ENCODE measurements at regions not wholly inside any gene's neighbourhood (a gene's known extent, or its start where the extent isn't known, plus 50 kb on each side); places are given as distances from the start of the nearest gene placed in this dataset.
"Not testable (repeated sequence)": the region's sequence is repeated elsewhere in the genome, so short reads cannot be mapped to it uniquely, and the experiment has no call there.

DNA sequence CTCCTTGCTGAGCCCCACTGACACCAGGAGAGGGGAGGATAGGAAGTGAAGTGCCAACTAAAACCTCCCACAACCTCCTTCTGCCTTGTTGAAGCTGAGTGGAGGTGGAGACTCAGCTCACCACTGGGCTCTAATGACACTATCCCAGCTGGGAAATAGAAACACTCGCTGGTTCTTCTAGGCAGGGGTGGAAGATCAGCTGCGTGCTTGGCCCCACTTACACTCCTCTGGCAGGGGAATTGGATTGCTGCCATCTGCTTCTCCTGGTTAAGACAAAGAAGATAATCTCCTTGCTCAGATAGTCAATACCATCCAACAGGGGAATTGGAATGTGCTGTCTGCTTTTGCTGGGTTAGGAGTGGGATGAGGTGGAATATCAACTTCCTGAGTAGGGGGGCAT lies 392.5 kb downstream of the ZNF674 start:
- DNase-seq = no peak

DNA sequence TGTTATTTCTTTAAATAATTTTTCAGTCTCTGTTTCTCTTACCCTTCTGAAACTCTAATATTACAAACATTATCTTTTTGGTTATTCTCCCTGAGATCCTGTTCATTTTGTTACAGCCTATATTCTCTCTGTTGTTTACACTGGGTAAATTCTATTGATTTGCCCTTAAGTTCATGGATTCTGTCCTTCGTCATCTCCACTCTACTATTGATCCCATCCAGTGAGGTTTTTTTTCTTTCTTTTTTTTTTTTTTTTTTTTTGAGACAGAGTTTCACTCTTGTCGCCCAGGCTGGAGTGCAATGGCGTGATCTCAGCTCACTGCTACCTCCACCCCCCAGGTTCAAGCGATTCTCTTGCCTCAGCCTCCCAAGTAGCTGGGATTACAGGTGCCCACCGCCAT lies 393.9 kb downstream of the ZNF674 start:
- DNase-seq = not testable (repeated sequence)

DNA sequence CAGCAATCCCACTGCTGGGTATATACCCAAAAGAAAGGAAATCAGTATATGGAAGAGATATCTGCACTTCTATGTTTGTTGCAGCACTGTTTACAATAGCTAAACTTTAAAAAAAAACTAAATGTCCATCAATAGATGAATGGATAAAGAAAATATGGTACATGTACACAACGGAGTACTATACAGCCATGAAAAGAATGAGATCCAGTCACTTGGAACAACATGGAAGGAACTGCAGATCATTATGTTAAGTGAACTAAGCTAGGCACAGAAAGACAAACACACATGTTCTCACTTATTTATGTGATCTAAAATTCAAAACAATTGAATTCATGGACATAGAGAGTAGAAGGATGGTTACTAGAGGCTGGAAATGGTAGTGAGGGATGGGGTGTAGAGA lies 400.7 kb downstream of the ZNF674 start:
- DNase-seq = no peak

DNA sequence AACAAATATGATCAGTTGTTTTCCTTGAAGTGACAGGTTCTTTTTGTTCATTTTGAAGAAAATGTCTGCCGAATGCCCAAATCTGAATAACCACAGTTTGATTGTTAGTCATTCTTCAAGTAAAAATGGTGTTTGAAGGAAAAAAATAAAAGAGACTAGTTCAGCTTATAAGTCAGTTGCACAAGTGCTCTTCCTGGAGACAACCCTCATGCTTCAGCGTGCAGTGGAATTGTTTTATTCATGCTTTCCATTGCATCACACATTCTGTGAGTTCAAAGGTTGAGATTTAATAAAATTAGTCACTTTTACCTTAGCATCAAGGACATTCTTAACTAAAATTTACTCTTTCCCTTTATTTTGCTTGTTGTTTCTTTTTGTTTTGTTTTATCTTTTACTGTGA lies 404.9 kb downstream of the ZNF674 start:
- DNase-seq = no peak

DNA sequence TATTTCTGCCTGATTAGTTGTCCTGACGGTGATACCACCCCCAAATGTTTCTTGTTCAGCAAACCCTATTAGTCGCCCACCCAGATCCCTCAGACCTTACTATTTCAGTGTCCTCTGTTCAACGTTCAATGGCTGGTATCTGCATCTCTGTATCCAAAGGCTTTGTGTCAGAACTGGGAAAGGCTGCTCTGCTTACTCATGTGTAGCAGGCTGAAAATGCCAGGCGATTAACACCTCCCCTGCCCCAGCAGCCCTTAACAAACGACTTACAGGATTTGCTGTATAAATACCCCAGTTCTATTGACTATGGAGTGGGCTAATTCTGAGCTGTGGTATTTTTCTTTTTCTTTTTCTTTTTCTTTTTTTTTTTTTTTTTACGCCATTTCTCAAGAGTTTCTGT lies 415.0 kb downstream of the ZNF674 start:
- DNase-seq = no peak

DNA sequence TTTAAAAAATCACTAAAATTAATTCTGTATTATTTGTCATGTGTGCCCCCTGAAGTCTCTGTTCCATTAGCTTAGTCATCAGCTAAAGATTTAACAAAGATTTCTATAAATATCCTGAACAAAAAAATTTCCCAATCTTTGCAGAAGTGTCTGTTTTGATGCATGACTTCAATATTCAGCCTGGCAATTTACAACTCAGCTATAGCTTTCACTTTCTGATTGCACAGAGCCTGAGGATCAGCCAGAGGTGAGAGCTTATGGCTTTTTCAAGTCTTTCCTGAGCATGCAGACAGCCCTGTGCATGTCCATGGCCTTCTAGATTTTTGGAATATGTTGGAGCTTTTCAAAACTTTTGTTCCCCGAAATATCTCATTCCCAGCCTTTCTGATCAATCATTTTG lies 420.1 kb downstream of the ZNF674 start:
- no peak for DNase-seq

DNA sequence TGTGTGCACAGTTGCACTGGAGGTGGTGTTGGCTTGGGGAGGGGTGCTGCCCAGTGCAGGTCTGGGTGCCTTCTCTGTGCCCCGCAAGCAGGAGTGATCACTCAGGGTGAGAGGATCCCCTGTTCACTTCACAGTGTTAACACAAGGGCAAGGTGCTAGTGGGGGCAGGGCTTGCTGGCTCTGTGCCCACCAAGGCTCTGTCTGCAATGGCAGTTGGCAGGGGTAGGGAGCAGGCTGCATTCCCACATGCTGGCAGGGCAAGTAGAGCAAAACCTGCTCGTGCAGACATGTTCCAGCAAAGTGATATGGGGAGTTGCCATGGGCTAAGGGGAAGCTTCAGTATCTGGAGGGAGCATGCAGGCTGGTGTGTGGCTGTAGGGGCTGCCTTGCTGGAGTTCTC lies 428.0 kb downstream of the ZNF674 start:
- no peak for DNase-seq

DNA sequence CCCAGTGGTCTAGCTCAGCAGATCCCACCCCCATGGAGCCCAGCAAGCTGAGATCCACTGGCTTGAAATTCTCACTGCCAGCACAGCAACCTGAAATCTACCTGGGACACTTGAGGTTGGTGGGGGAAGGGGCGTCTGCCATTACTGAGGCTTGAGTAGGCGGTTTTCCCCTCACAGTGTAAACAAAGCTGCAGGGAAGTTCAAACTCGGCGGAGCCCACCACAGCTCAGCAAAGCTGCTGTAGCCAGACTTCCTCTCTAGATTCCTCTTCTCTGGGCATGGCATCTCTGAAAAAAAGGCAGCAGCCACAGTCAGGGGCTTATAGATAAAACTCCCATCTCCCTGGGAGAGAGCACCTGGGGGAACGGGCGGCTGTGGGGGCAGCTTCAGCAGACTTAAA lies 457.9 kb downstream of the ZNF674 start:
- DNase-seq = not testable (repeated sequence)

DNA sequence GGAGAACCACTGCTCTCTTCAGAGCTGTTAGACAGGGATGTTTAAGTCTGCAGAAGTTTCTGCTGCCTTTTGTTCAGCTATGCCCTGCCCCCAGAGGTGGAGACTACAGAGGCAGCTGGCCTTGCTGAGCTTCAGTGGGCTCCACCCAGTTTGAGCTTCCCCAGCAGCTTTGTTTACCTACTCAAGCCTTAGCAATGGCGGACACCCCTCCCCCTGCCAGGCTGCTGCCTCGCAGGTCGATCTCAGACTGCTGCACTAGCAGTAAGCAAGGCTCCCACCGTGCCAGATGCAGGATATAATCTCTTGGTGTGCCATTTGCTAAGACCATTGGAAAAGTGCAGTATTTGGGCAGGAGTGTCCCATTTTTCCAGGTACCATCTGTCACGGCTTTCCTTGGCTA lies 465.1 kb downstream of the ZNF674 start:
- not testable (repeated sequence) for DNase-seq

DNA sequence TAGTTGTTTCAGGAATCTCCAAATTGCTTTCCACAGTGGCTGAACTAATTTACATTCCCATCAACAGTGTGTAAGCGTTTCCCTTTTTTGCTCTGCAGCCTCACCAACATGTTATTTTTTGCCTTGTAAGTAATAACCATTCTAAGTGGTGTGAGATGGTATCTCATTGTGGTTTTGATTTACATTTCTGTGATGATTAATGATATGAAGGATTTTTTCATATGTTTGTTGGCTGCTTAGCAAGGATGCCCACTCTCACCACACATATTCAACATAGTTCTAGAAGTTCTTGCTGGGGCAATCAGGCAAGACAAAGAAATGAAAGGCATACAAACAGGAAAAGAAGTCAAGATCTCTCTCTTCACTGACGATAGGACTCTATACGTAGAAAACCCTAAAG lies 472.4 kb downstream of the ZNF674 start:
- no peak for DNase-seq

DNA sequence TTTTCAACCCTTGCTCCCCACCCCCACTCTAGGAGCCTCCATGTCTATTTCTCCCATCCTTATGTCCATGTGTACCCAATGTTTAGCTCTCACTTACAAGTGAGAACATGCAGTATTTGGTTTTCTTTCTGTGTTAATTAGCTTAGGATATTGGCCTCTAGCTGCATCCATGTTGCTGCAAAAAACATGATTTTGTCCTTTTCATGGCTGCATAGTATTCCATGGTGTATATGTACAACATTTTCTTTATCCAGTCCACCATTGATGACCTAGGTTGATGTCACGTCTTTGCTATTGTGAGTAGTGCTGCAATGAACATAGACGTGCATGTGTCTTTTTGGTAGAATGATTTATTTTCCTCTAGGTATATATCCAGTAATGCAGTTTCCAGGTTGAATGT lies 472.8 kb downstream of the ZNF674 start:
- DNase-seq = no peak

DNA sequence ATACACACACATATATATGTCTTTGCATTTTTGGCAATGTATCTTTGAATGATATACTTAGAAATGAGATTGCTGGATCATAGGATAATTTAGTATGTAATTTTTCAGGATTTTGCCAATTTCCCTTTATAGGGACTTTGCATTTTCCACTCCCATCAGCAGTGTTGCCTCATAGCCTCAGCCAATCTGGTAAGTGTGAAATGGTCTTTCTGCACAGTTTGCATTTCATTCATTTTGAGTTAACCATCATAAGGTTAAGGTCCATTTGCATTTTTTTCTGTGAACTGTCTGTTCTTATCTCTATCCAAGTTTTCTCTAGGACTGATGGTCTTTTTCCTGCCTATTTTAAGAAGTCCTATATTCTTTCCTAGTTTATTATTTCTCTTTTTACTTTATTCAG lies 474.8 kb downstream of the ZNF674 start:
- no peak for DNase-seq

DNA sequence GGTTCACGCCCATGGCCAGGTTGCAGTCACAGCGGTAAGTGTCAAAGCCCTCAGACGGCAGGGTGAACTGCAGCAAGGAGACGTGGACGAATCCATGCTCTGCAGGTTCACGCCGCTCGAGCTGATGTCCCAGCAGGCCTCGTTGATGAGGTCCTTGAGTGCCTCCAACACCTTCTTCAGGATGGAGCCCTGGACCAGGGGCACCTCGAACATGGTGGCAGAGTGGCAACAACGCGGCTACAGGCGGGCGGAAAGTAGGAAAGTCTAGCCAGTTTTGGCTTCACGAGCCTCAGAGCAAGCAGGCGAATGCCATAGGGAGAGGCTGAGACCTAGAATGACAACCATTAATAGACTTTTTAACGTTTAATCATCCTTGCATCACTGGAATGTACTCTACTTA lies 485.9 kb downstream of the ZNF674 start:
- no peak for DNase-seq

DNA sequence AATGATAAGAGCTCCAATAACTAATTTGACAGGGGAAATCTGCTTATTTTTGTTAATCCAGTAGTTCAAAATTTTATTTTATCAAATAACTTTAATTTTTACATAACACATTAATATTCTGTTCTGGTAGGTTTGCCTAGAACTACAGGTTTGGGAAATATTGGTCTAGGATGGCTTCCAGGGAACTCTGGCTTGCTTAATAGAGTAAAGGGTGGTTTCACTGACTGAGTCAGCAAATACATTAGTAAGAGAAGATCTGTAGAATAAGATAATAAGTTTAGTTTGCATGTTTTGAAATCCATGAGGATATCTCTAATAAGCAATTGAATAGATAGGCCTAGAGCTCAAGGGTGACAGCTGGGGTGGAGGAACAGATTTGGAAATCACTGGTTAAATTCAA lies 500.7 kb downstream of the ZNF674 start:
- DNase-seq = no peak

DNA sequence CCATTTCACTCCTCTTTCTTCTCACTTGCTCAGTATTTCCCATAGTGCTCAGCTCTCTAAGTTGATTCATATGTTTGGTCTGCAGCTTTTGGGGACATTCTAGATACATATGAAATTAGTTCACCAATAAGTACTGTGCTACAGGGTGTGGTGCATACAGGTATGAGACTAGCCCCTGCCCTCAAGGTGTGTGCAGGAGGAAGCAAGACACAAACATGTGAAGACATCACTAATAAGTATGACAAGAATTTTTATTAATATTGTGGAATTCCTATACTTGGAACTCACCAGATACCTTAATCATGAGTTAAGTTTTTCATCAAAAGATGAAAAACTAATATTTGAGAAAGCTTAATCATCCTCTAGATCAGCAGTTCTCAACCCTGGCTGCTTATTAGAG lies 505.2 kb downstream of the ZNF674 start:
- DNase-seq = no peak

DNA sequence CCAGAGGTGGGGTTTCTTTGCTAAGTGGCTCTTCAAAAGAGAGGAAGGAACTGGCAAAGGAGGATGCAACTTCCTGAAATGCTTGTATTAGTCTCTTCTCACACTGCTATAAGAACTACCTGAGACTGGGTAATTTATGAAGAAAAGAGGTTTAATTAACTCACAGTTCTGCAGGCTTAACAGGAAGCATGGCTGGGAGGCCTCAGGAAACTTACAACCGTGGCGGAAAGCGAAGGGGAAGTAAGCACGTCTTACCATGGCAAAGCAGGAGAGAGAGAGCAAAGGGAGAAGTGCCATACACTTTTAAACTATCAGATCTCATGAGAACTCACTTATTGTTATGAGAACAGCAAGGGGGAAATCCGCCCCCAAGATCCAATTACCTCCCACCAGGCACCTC lies 505.7 kb downstream of the ZNF674 start:
- DNase-seq = no peak

DNA sequence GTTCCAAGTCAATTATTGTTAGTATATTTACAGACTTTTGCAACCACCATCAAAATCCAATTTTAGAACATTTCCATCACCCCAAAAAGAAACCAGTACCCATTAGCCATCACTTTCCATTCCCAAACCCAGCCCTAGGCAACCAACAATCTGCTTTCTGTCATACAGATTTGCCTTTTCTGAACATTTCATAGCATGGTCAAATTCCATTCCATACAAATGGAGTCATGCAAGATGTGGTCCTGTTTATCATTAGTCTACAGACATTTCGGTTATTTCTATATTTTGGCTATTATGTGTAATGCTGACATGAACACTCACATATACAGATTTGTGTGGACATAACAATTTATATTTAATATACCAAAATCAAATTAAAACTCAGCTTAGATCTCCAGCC lies 508.7 kb downstream of the ZNF674 start:
- no peak for DNase-seq

DNA sequence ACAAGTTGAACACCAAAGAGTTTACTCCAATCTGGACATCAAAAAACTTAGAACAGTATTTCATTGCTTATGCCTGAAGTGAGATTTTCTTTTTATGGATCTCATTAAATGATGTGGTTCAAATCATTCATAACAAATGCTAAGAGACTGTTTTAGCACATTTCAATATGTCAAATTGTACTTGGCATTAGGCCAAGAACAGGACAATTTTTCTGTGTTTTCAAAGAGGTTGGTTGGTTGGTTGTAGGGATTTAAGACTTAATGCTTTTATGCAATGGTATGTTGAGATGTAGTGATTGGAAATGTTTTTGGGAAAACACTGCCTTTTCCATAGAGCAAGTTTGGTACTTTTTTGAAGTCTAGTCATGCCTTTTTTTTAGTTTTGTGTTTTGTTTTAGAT lies 510.4 kb downstream of the ZNF674 start:
- no peak for DNase-seq

DNA sequence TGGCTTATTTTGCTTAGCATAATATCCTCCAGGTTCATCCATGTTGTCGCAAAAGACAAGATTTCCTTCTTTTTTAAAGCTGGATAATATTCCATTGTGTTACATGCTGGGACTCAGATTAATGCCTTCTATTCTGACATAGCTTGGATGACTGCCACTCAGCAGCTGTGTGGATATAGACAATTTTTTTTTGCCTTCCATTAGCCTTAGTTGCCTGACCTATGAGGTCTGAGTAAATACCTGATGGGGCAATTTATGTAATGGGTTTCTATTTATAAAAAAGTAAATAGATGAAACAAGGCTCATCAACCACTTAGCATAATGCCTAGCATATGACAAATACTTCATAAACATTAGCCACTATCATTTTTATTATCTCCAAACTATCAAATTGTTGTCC lies 515.4 kb downstream of the ZNF674 start:
- no peak for DNase-seq

DNA sequence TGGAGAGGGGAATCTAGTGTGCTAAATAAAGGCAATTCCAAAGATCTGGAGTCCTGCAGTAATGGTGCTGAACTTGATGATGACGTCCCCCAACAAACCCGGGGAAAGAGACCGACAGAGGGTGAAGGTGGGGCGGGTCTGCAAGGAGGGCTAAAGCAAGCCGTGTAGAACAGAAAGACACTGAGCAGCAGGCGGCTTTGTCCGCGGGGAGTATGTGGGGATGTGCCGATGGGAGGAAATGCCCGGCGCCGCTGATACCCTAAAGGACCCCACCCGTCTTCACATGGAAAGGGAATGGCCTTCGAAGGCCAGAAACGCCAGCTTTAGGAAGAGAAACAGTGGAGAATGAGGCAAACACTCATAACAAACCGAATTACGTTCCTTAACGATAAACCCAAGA lies 528.9 kb downstream of the ZNF674 start:
- no peak for DNase-seq

DNA sequence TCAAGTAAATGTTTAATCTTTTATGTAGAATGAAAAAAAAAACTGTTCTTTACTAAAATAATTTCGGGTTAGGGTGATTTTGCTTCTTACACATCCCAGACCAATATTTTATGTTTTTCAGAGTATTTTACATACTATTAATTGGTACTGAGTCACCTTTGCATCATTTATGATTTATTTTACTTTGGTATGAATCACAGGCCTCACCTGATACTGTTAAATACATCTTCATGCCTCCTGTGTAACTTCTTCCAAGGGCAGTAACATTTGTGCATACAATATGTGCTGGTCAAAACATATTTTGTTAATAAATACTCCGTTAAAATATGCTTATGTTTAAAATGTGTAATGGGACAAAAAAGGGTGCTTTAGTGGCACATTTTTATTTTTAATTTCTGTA lies 529.6 kb downstream of the ZNF674 start:
- DNase-seq = no peak

DNA sequence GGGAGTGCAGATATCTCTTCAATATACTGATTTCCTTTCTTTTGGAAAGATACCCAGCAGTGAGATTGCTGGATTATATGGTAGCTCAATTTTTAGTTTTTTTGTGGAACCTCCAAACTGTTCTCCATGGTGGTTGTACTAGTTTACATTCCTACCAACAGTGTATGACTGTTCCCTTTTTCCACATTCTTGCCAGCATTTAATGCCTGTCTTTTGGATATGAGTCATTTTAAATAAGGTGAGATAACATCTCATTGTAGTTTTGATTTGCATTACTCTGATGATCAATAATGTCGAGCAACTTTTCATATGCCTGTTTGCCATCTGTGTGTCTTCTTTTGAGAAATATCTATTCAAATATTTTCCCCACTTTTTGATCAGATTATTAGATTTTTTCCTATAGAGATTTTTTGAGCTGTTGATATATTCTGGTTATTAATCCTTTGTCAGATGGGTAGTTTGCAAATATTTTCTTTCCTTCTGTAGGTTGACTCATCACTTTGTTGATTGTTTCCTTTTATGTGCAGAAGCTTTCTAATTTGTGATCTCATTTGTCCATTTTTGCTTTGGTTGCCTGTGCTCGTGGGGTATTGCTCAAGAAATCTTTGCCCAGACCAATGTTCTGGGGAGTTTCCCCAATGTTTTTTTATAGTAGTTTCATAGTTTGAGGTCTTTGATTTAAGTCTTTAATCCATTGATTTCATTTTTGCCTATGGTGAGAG lies 552.7 kb downstream of the ZNF674 start:
- DNase-seq = no peak

DNA sequence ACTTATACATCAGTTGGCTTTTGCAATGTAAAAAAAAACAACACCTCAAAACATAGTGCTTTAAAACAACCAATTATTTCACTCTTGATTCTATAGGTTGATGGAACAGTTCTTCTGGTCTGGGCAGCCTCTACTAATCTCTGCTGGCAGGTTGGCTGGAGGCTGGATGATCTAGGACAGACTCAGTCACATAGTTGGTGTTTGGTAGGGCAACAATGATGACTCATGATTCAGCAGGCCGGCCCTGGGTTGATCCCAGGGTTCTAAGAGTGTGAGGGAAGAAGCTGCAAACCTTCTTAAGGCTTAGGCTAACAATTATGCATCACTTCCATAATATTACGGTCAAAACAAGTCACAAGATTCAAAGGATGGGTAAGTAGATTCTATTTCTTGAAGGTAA lies 558.2 kb downstream of the ZNF674 start:
- no peak for DNase-seq

DNA sequence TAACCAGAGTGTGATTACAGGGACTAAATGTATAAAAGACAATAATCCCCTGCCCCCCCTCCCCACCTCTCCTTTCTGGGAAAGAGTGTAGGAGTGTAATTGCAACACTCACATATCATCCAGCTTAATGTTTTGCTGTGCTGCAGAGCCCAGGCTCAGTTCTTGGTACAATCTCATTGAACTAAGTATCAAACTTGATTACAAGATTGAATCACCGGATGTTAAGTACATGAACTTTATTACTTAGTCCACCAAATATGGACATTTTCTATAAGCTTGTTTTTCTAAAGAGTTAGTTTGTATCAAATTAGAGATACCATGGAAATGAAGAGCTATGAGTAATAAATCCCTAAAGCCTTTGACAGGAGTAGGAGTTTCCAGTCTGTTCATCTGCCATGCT lies 559.1 kb downstream of the ZNF674 start:
- DNase-seq = no peak

DNA sequence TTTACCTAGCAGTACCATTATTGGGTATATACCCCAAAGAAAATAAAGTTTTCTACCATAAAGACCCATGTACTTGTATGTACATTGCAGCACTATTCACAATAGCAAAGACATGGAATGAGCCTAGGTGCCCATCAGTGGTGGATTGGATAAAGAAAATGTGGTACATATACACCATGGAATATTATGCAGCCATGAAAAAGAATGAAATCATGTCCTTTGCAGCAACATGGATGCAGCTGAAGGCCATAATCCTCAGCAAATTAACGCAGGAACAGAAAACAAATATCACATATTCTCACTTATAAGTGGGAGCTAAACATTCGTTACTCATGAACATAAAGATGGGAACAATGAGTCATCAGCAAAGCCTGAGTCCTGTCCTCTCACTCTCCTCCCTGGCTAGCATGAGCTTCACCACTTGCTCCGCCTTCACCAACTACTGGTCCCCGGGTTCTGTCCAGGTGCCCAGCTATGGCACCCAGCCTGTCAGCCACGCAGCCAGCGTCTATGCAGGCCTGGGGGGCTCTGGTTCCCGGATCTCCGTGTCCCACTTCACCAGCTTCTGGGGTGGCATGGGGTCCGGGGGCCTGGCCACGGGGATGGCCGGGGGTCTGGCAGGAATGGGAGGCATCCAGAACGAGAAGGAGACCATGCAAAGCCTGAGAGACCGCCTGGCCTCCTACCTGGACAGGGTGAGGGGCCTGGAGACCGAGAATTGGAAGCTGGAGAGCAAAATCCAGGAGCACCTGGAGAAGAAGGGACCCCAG lies 562.1 kb downstream of the ZNF674 start:
- not testable (repeated sequence) for DNase-seq

Measured in CD4-positive, alpha-beta T cell treated with Interleukin-15 for 1 hour (primary cell).